ENCODE measurements at regions not wholly inside any gene's neighbourhood (a gene's known extent, or its start where the extent isn't known, plus 50 kb on each side); places are given as distances from the start of the nearest gene placed in this dataset.

GRCh38 chr10:131003455-131003854, 308.1 kb downstream of the TCERG1L start:
- intact Hi-C loops (cut with micrococcal nuclease; ENCODE audit: unreplicated experiment) (no loop called here), in situ Hi-C loops (cut with HindIII; ENCODE audit: low pct_unique_long_range_greater_than_20kb, low sequenced_read_pairs) (no loop called here)
- no TSS peak for BruUV-seq (replicated peaks)
- peaks cover 15% of the 10 kb centered on the region; the same call in 1 of the 2 replicates for H3K27me3 ChIP-seq (ENCODE audit: control insufficient read depth, insufficient read depth, low read length)
- no peaks in the 10 kb centered on the region for H3K36me3 ChIP-seq (ENCODE audit: control insufficient read depth, insufficient read depth, low read length)
- ChIA-PET CTCF (no interaction called here), POLR2A (no interaction called here)
- H3K4me3 ChIP-seq (ENCODE audit: low read depth in 2 of 2, low read length in 2 of 2), result no peak overlapping the region
- no peaks in the 10 kb centered on the region for H3K9me3 ChIP-seq (ENCODE audit: control insufficient read depth, insufficient read depth, low read depth, low read length)
- H3K4me1 ChIP-seq (ENCODE audit: control insufficient read depth, insufficient read depth, low read length), result no peaks in the 10 kb centered on the region
- no peak overlapping the region for H3K27ac ChIP-seq (ENCODE audit: low read length)
- TF ChIP-seq SIN3A (IDR thresholded peaks at IDR 0.05; ENCODE audit: borderline replicate concordance, insufficient read depth, low read depth, low read length) (no peak), CTCF (IDR thresholded peaks at IDR 0.05) (no peak), REST (IDR thresholded peaks at IDR 0.05; ENCODE audit: insufficient read depth in 1 of 2, low read depth in 2 of 2, low read length in 1 of 2) (no peak), TCF7L2 (IDR thresholded peaks at IDR 0.05; ENCODE audit: low read depth, low read length) (no peak)
- ATAC-seq (no peak), DNase-seq (ENCODE audit: low read depth, low spot score) (no peak)

GRCh38 chr10:131004276-131004675, 307.2 kb downstream of the TCERG1L start:
- no peaks in the 10 kb centered on the region for H3K4me1 ChIP-seq (ENCODE audit: control insufficient read depth, insufficient read depth, low read length)
- ChIA-PET CTCF (no interaction called here), POLR2A (no interaction called here)
- no peak overlapping the region for H3K4me3 ChIP-seq (ENCODE audit: low read depth in 2 of 2, low read length in 2 of 2)
- peaks cover 12% of the 10 kb centered on the region; the same call in 1 of the 2 replicates for H3K27me3 ChIP-seq (ENCODE audit: control insufficient read depth, insufficient read depth, low read length)
- no peaks in the 10 kb centered on the region for H3K9me3 ChIP-seq (ENCODE audit: control insufficient read depth, insufficient read depth, low read depth, low read length)
- H3K27ac ChIP-seq (ENCODE audit: low read length), result no peak overlapping the region
- intact Hi-C loops (cut with micrococcal nuclease; ENCODE audit: unreplicated experiment) (no loop called here), in situ Hi-C loops (cut with HindIII; ENCODE audit: low pct_unique_long_range_greater_than_20kb, low sequenced_read_pairs) (no loop called here)
- no TSS peak for BruUV-seq (replicated peaks)
- no peaks in the 10 kb centered on the region for H3K36me3 ChIP-seq (ENCODE audit: control insufficient read depth, insufficient read depth, low read length)
- ATAC-seq (no peak), DNase-seq (ENCODE audit: low read depth, low spot score) (no peak)
- TF ChIP-seq REST (IDR thresholded peaks at IDR 0.05; ENCODE audit: insufficient read depth in 1 of 2, low read depth in 2 of 2, low read length in 1 of 2) (no peak), SIN3A (IDR thresholded peaks at IDR 0.05; ENCODE audit: borderline replicate concordance, insufficient read depth, low read depth, low read length) (no peak), CTCF (IDR thresholded peaks at IDR 0.05) (no peak), POLR2AphosphoS5 (IDR thresholded peaks at IDR 0.05; ENCODE audit: low read depth, low read length) (no peak), TCF7L2 (IDR thresholded peaks at IDR 0.05; ENCODE audit: low read depth, low read length) (no peak)
